HG02571 (cell line): ENCODE measurements at regions not wholly inside any gene's neighbourhood (a gene's known extent, or its start where the extent isn't known, plus 50 kb on each side); places are given as distances from the start of the nearest gene placed in this dataset.
"Not testable (repeated sequence)": the region's sequence is repeated elsewhere in the genome, so short reads cannot be mapped to it uniquely, and the experiment has no call there.

ENCODE experiments used
- ATAC-seq: cut with Tn5 transposase; IDR thresholded peaks from one replicate; pipeline ENCODE4 v1.9.1; 2021; ENCODE audit warnings: mild to moderate bottlenecking, moderate library complexity; ENCODE audit not compliant: unreplicated experiment

DNA sequence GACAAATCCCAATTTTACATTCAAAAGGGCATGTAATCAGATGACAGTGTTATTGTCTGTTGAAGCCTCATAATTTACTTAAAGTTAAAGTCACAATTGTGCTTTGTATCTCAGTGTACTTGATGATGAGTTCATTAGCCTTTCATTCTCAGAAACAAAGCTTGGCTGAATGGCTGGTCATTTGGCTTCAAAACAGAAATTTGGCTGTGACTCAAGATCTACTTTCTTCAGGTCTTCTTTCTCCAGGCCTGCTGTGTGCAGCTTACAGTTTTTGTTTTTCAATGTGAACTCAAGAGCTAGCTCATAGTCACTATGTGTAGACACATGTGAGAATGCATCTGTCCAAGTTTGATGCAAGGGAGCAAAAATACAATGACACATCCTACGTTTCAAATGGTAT, 2003.6 kb upstream of the WWC1 start:
- ATAC-seq: no peak

DNA sequence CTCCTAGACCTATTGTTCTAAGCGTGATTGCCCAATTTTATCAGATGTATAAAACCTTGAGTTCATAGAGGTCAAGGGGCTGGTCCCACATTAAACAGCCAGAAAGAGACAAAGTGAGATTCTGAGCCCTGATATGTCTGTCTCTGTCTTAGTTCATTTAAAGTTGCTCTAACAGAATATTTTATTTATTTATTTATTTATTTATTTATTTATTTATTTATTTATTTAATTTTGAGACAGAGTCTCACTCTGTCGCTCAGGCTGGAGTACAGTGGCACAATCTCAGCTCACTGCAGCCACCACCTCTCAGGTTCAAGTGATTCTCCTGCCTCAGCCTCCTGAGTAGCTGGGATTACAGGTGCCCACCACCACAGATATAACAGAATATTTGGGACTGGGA, 1999.6 kb upstream of the WWC1 start:
- not testable (repeated sequence) for ATAC-seq

DNA sequence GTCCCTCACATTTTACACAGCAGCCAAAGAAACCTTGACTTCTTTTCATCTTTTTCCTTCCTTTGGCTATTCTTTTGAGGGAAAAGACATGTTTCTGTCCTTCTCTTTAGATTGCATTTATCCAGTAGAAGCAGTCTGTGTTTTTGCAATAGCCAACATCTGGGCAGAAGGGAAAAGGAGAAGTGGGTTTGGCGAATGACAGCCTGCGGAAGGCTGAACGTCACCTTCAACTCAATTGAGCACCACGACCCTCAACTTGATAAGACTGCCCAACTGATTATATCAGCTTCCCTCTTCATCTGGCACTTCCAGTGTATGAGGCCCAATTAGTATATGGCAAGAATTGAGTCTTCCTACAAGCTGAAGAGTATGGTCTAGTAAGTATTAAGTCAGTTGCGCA, 1997.6 kb upstream of the WWC1 start:
- ATAC-seq: no peak

DNA sequence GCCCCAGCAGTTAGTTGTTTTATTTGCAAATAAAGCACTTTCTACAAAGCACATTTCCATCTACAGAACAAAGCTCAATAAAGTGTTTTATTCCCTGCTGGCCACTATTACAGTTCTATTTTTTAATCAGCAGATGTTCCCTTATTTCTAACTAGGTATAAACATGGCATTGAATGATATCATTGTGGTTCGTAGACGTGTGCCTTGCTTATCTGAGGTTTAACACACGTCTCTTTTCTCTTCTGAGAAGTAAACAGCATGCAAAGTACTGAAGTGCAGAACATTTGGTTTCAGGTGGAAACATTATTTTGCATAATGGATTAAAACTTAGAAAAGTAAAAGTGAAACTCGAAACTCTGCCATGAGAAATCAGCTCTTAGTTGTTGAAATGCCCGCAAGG, 1989.3 kb upstream of the WWC1 start:
- ATAC-seq: no peak

DNA sequence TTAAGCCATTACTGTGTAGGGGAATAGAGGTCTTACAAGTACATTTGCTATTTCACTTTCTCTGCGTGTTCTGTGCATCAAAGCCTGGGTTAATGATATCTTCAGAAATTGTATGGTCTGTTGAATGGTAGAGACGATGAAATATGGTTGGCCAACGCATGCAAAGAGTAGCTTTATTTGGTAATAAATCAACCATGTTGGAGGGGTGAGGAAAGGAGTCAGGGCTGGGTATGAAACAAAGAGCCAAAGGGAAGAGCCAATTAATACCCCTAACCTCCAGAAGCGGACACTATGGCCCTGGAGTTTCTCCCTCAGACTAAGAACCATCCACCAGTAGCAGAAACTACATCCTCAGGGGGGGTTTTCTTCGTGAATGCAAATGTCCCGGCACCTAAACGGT, 1974.0 kb upstream of the WWC1 start:
- ATAC-seq: no peak

DNA sequence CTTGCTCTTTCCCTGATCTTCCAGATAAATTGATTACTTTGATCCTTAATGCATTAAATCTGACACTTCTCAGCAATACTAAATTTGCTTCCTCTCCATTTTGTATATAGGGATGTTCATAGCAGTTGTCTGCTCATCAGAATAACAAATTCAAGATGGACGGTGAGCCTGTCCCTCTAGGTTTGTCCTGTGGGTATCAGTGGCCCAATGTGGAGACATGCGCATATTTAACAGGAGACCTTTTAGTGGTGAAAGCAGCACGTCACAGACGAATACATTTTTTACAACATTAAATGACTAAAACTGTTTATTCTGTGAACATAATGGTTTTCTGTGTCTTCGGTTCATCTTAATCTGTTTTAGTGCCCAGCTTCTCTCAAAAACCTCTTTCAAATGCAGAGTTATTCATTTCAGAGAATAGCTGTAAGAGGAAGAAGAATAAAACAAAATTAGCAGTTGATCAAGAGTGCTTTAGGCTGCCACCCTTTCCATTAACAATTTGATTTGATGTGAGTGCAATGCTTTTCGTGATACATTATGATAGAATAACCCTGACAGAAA, 1970.4 kb upstream of the WWC1 start:
- no peak for ATAC-seq

DNA sequence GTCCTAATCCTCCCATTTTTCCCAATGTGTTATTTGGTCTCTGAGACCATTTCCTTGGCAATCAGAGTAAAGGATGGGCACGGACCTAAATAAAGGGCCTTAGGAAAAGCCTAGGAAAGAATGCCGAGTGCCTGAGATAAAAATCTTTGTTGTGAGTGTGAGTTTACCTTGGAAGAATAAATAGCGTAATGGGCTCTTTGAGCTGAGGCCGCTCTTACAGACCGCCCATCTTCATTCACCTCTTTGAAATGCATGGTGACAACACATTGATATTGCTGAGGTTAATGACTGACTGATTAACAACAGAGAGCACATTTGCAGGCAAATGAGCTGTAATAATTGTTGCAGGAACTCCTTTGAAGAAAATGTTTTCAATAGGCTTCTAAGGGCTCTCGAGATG, 1967.1 kb upstream of the WWC1 start:
- no peak for ATAC-seq

DNA sequence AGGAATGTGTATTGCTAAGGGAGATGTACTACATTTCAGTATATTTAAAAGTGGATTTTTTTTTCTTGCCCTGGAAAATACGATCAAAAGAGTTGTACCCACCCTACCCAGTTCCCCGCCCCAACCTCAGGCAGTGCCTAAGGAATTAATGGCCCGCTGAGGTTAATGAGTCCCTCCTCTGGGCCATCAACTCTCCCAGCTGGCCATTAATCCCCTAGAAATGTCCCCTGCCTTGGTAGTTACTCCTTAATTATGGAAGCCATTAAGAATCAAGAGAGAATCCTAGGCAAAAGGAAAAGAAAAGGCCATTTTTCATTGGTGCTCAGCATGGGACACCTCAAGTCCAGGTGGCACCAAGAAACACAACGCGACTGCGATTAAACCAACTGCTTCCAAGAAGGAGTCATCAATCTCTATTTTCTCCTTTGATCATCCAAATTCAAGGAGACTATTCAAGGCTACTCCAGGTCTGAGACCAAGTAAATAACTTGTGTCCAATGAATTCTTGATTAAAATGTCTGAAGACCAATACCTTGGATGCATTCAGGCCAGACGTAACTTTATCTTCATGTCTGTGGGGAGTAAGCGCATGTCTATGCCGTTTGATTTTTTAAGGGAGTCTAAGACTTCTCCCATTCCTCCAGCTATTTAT, 1962.2 kb upstream of the WWC1 start:
- ATAC-seq: no peak

DNA sequence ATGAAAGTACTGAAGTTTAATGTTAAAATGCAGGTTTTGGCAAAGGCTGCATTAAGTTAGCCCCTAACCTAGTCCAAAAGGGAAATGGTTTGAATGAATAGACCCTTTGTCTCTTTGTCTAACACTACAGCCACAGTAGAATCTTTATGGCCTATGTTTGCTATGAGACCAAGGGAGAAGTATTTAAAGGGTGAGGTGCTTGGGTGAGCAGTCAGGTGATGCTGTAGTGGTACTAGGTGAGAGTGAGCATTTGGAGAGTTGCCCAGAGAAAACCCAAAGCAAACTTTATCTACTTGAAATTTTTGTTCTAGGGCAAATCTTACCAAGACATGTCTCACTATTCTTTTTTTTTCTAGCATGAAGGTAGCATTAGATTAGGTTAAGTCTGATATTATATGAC, 1961.4 kb upstream of the WWC1 start:
- no peak for ATAC-seq

DNA sequence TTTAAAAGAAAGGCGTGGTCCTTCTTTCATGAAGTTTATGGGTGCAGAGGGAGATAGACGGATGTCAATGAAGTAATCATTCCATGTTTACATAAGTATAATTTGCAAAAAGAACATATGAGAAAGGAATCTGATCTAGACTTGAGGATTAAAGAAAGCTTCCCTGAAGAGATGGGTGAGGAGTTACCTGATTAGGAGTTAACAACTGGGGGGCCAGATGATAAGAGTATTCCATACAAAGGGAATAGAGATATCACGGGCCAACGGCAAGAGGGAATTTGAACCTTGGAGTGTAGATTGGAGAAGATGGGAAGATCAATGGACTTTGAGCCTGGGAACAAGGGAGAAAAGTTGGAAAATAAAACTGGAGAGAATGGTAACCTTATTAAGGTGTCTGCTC, 1959.9 kb upstream of the WWC1 start:
- no peak for ATAC-seq

DNA sequence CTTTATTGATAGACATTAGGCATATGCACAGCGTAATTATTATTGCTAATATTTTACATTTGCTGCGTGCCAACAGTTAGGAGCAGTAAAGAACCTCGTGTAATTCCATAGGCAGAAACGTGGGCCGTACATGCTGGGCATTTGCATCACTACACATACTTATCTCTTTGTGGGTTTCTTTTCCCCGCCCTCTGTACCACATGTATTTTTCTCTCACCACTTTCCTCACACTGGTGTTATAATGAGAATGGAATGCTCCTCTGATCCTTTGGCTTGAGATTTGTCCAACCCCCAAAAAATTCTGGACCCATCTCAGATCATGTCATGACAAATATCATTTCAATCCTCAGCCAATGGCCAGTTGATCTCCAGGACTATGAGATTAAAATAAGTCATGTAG, 1952.6 kb upstream of the WWC1 start:
- ATAC-seq: no peak

DNA sequence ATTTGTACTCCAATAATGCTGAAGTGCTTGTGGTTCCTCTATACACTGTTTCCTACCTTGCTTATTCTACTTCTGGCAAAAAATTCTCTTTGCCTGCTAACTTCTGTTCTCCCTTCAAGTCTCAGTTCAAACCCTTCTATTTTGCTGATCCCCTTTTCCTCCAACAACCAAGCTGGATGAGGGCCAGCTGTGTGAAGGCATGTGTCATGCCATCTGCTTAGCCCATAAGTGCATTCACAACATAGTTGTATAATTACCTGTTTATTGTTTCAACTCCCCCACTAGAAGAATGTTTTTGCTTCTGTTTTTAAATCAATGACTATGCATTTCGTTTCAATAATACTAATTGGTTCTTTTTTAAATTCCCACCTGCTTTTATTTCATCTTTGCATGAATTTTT, 1951.4 kb upstream of the WWC1 start:
- ATAC-seq: no peak

DNA sequence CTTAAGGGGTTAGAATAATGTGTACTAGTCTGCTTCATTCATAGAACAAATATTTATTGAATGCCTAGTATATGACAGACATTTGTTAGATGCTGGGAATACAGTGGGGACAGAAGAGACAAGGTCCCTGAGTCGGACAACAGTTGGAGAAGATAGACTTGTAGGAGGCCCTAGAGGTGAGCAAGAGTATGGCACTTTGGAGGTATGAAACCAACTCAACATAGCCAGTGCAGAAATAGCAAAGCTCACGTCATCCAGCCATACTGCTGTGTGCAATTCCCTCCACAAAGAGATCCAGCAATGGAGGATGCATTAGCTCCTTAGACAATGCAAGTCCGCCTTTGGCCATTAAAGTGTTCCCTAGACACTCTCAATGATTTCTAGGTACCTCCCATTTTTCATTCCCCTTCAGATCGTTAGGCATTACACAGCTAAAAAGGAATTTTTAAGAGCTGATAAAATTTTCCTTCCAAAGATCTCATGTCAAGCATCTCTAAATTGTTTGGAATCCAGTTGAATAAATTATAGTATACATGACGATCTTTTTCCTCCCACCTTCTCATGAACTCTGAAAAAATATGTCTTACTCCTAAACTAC, 1949.6 kb upstream of the WWC1 start:
- ATAC-seq: no peak

DNA sequence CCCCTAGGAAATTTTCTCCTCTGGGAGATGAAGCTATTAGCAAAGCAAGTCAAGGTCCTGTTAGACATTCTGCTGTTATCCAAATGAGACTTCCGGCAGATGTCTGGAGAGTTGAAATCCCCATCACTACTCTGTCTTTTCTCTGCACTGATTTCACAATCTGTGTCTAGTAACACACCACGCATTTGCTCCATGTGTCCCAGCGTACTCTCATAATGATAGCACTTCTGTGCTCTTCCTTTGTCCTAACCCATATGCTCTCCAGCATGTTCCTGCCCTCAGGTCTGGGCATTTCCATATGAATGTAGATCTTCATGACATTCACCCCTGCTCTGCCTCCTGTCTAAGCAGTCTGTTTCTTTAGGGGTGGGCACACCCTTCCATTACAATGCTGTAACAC, 1949.0 kb upstream of the WWC1 start:
- no peak for ATAC-seq

DNA sequence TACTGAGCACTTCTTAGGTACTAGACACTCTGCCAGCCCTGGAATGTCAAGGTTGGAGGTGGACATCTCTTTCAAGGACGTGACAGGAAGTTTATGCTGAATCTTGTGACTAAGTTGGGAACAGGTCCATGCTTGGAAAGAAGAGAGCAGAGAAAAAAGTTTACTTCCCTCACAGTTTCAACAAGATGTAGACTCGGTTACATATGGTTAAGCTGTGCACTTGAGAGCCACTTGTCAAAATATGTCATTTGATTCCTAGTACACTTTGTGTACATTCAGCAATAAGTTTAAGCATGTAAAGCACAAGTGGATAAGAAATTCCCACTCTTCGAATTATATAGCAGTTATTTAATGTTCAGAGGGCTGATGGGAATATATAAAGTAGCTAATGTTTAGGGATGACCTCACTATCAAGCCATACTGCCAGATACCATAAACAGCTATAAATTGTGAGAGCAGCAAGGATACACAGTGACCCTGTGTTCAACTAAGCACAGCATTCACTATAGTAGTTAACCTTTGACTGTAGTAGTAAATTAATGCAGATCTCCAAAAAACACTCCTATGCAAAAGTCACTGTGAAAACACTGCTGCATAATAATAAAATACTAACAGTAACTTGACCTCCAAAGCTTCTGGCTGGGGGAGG, 1944.6 kb upstream of the WWC1 start:
- ATAC-seq: no peak

DNA sequence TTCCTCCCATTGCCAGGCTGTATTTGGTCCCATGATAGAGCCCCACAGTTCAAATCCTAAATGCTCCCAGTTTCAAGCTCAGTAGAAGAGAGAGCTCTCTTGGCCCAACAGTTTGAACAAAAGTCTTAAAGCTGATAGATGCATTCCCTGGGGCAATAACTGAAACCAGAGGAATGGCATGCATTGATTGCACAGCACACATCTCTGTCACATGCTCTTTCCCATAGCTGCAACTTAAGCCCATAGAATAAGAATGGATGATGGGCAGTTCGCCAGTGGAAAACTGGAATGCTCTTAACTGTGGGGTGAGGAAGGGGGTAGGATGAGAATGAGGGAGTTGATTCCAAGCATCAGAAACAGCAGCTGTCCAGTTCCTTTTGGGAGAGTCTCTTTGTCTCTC, 1942.4 kb upstream of the WWC1 start:
- no peak for ATAC-seq

DNA sequence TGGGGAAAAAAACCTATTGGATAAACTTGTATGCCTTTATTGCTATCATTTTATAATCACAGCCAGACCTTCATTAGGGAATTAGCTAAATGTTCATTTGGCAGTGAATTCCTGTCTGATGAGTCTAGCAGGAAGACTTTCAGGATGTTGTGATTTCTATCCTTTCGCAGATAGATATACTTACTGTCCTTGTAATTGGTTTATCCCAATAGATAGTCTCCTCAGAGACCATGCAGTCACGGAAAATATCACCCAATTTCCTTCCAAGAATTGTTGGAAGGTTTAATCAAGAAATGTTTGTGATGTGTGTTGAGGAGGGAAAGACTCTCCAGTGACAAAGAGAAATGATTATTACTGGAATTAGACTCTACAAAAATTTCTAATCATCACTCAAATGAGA, 1937.9 kb upstream of the WWC1 start:
- no peak for ATAC-seq

DNA sequence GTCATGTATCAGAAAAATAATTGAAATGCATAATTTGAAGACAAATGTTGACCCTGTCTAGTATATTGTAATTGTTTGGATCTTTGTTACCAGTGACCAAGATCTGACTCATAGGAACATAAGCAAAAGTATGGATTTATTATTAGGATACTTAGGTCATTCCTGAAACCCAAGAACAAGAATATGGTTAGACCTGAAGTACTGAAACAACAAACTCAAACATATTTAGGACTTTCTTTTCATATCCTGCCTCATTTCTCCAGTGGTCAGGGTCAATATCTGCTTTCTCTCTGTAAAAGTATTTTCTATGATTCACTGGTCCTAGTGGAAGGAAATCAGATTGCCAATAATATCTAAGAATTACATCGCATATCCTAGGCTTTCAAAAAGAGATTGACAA, 1937.1 kb upstream of the WWC1 start:
- ATAC-seq: no peak

DNA sequence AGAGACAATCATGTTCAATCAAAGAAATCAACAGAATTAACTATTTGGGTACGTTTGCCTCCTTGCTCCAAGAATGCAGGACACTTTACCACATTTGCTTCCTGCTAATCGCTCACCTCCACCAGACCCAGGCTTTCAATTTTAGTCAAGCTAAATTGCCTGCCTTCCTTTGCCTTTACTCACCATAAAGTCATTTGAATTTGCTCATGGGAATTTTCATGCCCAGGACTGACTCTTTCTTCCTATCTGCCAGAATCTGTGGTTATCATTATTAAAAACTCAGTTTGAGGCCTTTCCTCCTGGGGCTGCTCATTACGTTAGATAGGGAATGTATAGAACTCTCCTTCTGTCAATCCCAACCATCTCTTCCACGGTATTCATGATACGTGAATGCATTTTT, 1935.3 kb upstream of the WWC1 start:
- ATAC-seq: no peak

DNA sequence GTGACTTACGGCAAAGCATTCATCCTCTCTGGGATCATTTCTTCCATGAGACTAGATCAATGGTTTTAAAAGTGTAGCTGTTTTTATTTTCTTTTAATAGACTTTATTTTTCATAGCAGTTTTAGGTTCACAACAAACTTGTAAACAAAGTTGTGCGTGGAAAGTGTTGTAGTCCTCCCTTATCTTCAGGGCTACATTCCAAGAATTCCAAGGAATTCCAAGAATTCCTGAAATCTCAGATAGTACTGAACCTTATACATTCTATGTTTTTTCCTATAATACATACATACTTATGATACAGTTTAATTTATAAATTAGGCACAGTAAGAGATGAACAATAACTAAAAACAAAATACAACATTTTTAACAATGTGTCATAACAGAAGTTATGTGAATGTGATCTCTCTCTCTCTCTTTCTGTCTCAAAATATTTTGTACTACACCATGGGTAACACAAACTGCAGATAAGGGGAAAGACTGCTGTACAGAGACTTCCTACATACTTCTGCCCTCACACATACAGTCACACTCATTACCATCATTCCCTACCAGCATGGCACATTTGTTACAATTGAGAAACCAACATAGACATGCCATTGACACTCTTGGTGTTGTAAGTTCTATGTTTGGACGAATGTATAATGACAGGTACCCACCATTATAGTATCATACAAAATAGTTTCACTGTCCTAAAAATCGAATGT, 1933.2 kb upstream of the WWC1 start:
- no peak for ATAC-seq

DNA sequence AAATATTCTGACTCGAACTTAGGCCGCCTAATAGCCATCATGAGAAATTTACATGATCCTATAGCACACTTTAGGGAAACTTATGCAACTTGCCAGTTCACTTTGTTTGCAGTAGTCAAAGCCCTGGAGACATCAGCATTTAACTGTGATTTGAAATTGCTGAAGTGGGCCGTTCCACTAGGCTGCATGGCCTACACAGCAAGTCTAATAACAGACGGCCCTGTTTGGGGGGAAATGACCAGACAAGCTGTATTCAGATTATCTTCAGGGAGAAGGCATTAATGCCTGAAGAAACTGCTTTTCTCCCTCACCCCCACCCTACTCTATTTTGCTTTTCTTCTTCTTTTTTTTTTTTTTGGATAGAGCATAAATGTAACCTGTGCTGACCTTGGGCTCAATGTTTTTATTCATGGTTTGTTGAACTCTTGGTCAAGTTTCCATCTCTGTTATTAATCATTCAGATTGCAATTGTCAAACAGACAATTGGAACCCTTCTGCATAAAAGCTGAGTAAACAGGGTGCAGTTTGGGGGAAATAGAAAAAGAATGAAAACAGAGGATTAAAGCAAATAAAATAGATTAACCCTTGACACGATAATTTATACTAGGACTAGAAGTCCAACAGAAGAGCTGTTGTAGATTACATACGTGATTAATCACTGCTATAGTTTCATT, 1928.2 kb upstream of the WWC1 start:
- ATAC-seq: no peak
